ENCODE measurements at regions not wholly inside any gene's neighbourhood (a gene's known extent, or its start where the extent isn't known, plus 50 kb on each side); places are given as distances from the start of the nearest gene placed in this dataset.
"Not testable (repeated sequence)": the region's sequence is repeated elsewhere in the genome, so short reads cannot be mapped to it uniquely, and the experiment has no call there.

DNA sequence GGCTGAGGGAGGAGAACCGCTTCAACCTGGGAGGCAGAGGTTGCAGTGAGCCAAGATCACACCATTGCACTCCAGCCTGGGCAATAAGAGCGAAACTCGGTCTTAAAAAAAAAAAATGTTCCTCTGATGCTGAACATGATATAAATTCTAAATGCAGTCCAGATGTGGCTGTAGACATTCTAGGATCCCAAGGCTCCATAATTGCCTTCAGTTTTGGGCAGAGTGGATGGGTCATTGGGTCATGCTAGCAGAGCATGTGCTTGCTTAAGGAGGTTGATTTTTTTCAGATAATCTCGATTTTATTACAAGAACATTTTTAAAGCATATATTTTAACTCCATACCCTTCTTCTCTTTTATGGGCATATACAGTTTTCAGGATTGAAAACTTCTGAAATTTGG lies 112.0 kb downstream of the UTRN start:
- no peak for FAIRE-seq

DNA sequence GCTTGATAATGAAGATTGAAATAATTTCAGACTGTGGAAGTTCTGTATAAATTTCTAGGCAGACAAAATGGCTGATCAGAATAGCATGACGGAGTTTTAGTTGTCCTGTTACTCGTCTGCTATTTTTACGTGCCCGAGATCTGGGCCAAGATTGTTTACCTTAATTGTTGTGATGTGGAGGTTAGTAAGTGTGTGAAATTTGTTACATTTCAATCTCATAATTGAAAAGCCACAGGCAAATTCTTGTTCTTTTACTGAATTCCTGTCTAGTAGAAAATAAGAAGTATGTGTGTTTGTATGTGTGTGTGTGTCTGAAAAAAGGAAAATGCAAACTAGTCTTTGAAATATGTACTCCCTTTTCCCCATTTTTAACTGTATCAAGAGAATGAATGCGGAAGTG lies 115.2 kb downstream of the UTRN start:
- FAIRE-seq = no peak

DNA sequence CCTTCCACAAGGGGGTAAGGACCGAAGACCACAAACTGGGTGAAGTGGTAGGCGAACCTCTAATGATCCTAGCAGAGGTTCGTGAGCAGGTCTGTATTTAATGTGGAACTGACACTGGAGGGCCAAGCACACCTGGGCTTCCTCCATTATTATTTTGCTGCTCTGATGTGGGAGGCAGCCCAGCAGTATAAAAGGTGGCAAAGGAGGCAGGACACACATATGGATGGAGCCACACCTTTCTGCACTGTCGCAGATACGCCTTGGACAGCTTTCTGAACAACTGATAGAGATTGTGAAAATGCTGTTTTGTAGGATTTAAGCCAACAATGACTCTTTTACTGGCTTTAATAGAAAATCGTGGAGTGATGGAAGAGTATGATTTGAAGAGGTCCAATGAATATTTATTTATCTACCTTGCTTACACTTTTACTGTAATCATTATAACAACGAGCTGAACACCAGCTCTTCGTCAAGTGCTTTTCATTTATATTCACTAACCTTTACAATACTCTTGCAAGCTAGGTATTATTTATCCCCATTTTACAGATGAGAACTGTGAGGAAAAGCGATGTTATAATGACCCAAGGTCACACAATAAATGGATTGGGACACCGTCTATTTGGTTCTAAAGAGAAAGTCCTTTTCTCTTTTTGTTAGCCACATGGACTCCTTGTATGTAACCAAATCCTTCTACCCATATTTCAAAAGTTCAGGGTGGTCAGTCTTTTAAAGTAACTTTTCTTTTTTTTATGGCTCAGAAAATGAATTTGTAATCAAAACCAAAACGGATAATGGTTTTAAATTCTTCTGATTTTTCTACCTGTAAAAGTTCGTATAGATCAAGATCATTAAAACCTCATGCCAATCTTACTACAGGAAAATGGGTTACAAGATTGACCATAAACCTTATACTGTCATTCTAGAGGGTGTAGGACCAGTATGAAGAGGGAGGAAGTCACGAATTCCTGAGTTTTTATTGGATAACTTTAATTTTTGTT lies 116.9 kb downstream of the UTRN start:
- no peak for FAIRE-seq

DNA sequence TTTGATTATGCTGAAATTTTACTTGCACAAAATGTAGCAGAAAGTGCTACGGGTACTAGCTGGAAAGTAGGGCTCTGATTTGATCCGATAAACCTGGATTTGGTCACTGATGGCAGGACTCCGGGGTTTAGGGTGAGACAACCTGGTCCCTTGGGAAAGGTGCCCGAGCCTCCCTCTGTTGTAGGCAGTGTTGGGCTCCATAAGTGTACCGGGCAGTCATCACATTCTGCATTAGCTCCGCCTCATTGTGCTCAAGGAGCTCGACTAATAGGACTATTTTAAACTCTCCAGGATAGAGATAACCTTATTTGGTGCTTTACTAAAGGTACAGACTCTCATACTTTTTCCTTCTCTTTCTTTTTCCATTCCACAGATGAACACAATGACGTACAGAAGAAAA lies 117.6 kb downstream of the UTRN start:
- no peak for FAIRE-seq

DNA sequence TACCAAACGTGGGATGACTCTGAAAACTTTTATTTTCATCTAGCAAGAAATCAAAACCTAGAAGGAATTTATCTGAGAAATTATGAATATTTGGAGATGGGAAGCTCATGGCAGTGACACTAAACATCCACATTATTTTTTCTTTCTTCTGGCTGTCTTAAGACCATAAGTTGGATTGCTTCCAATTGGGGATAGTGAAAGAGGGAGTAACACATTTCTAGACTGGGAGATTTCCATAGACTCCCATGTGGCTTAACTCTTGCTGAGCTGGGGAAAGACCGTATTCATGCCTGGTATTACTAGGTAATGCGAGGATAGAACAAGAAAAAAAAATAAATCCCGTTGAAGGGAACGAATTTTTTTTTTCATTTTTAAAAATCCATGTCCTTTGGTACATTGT lies 120.0 kb downstream of the UTRN start:
- FAIRE-seq = no peak

DNA sequence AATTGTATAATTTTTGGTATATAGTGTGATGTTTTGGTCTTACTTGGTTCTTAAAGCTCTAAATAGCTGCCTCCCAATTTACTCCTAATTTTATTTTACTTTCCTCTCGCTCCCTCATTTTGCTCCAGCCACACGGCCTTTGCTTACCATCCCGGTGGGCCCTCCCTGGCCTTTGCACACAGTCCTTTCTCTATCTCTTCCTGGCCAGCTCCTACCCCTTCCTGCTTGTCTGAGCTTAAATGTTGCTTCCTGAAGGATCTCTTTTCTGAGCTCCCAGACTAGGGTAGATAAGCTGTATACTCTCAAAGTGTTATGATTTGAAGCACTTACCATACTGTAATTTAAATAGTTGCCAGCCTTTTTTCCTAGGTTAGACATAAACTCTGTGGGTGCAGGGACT lies 121.7 kb downstream of the UTRN start:
- FAIRE-seq = no peak

DNA sequence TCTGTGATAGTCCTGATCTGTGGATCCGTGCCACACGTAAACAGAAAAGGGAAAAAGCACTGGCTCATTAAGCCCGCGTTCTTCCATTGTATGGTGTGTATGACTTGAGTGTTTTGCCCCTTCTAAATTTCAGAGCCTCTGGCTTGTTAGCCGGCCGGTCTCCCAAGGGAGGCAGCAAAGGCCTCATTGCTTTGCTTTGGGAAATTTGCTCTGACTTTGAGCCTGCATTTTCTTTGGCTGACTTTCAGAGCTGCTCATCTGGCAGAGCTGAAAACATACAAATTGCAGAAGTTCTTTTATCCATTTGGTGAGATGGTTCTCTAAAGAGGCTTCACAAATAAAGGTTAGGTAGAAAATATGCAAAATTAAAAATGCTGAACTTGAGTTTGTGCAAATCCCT lies 123.0 kb downstream of the UTRN start:
- no peak for FAIRE-seq

DNA sequence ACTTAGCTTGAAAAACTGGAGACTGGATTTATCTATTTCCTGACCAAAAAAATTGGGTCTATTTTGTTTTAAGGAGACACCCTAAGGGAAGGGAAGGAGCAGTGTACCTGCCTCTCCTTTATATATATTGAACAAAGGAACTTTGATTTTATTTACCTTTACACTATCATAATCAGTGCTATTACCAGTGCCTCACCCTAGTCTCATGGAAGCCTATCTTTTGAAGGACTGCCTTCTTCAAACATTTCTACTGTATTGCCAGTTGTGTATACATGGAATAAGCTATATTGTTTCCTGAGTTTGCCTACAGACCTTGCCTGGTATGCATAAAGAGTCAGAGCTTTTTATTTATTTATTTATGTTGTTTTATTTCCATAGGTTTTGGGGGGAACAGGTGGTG lies 124.9 kb downstream of the UTRN start:
- no peak for FAIRE-seq

DNA sequence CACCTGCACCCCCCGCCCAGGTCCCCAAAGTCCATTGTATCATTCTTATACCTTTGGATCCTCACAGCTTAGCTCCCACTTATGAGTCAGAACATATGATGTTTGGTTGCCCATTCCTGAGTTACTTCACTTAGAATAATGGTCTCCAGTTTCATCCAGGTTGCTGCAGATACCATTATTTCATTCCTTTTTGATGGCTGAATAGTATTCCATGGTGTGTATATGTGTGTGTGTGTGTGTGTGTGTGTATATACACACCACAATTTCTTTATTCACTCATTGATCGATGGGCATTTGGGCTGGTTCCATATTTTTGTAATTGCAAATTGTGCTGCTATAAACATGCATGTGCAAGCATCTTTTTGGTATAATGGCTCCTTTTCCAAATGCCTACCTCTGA lies 125.4 kb downstream of the UTRN start:
- not testable (repeated sequence) for FAIRE-seq

DNA sequence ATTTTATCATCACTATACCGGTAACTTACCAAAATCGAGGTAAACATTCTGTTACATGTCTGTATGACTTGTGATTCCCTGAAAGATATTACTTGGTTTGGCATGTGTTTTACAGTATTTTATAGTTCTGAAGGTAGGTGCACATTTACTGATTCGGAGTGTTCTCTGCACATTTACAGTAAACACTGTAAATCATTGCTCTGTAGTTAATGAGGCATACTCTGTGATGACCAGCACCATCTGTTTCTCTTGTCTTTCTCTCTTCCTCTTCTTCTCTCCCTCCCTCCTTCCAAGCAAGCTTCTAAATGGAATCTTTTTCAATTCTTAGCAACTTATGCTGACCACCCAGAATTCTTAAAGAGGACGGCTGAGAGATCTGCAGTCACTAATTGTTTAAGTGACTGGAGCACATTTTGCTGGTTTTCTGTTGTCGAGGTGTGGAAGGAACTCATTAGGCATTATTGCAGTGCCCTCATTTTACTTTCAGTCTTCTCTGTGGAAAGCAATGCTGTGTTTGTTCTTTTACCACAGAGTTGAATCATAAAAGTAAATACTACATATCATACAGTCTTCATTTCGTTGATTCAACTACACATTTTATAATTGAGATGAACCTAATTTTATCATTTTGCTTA lies 126.5 kb downstream of the UTRN start:
- no peak for FAIRE-seq

DNA sequence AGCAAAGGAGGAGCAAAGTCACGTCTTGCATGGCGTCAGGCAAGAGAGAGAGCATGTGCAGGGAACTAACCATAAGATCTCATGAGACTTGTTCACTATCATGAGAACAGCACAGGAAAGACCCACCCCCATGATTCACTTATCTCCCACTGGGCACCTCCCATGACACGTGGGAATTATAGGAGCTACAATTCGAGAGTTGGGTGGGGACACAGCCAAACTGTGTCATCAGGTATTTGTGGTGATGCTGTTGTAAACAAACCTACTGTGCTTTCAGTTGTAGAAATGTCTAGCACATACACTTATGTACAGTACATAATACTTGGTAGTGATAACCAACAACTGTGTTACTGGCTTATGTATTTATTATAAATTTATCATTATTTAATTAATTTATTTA lies 128.3 kb downstream of the UTRN start:
- no peak for FAIRE-seq

DNA sequence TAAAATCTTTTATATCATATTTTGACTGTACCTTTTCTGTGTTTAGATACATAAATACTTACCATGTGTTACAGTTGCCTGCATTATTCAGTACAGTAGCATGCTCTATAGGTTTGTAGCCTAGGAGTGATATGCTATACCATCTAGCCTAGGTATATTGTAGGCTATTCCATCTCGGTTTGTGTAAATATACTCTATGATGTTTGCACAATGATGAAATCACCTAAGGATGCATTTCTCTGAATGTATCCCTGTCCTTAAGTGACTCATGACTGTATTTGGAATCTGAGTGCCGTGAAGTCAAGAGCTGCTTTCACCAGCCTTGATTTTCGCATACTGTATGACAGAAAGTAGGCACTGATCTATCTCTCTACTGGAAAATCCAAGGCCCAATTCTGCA lies 129.9 kb downstream of the UTRN start:
- no peak for FAIRE-seq

DNA sequence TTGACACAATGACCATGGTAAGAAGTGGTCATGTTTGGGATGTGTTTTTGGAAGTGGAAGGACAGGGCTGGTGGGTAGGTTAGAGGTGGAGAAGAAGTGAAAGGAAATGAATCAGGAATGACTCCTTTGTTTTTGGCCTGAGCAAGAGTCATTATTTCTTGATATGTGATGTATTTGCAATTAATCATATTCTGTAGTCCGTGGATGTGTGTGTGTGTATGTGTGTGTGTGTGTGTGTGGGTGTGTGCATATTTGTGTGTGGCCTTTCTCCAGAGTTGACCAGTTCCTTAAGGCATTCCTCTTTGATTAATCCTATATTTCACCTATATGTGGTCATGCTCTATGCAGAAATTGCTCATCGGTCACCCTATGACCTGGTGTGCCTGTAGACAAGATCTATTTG lies 130.7 kb downstream of the UTRN start:
- FAIRE-seq = no peak

DNA sequence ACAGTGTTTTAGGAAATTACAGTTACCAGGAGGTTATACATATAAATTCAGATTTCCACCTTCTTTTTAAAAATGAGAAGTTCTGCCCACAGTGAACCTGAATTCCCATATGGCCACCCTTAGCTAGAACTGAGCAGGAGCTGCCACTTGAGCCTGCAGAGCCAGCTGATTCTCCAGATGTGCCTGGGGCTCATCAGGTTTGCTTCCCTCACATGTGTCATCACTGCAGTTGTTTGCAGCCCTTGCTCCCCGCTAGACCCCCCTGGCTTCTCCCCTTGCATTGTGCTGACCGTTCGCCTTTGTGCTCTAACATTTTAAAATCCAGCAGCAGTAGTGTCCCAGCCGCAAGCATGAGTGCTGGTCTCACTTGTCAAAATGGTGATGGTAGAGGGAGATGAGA lies 131.1 kb downstream of the UTRN start:
- no peak for FAIRE-seq

DNA sequence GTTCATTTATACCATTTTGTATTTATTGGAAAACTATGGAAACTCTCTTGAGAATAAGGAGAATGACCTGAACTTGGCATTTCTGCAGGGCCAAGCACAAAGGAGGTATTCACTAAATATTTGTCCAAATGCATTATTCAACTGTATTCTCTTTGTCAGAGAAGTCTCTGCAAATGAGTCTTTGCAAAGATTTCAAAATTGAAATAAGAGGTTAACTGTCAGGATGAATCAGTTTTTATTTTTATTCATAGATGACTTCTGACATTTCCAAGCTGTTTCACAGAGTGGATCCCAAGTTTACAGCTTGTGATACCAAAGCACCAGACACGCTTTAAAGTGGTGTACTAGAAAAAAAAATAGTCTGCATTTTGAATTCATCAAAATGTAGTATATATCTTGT lies 131.6 kb downstream of the UTRN start:
- FAIRE-seq = no peak

DNA sequence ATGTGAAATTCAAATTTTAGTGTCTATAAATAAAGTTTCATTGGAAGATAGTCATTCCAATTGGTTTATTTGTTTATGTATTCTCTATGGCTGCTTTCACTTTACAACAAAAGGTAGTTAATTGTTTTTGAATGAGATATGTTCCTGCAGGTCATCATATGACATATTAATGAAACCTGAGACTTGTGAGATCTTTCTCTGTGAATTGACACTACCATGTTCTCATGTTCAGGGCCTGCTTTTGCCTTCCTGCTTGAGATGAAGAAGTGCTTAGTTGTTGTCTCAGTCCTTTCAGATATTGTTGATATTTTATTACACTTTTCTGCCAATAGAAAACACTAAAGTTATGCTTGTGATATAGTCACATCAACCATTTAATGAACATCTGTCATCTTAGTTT lies 132.5 kb downstream of the UTRN start:
- FAIRE-seq = no peak

DNA sequence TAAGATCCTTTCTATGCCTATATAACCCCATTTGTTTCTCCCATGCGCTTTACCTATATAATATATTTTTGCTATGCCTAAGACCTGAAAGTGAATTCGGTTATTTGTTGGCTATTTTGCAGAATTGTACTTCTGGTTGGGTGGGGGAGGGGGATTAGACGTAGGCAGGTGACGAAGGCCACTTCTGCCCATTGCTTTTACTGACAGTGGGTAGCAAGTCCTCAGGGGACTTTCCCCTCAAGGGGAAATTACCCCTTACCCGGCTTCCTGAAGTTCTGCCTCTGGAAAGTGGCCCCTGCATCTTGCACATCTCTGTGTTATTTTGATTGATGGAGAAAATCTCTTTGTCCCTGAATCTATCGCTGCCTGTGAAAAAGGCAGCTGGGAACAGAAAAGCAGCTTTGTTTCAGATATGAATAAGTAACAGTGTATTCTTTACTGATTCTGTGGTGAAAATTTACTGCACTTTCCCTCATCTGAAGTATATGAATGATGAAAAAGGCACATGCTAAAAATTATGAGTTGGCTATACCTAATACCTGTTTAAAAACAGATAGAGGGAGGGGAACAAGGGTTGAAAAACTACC lies 133.9 kb downstream of the UTRN start:
- FAIRE-seq = no peak

DNA sequence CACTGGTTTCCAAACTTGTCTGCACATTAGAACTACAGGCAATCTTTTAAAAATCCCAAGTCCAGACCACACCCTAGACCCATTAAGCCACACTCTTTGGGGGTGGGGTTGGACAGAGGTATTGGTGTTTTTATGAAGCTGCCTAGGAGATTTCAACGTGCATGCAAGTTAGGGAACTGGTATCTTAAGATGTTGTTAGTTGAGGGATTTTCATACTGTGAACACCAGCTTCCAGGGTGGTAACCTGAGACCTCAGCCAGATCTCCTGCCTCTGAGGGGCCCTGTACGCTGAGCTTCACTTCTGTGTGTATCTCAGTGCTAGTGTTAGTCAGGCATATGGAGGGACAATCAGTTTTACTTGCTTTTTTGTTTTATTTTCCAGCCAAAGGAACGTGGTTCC lies 138.0 kb downstream of the UTRN start:
- no peak for FAIRE-seq

DNA sequence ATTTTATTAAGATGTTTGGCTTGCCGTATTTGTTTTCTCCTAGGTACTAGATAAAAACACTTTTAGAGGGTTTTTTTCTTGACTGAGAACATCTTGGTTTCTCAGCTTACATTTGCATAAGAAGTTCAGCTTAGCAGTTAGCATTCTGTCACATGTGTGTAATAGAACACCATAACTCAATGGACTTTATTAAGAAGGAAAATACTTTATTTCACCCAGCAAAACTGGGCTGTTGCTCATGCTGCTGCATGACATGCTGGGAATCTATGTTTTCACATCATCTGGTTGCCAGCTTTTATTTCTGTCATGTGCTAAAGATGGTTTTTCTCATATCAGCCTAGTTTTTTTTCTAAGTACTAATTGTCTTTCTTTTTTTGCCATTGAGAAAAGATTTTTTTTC lies 144.6 kb downstream of the UTRN start:
- no peak for FAIRE-seq

DNA sequence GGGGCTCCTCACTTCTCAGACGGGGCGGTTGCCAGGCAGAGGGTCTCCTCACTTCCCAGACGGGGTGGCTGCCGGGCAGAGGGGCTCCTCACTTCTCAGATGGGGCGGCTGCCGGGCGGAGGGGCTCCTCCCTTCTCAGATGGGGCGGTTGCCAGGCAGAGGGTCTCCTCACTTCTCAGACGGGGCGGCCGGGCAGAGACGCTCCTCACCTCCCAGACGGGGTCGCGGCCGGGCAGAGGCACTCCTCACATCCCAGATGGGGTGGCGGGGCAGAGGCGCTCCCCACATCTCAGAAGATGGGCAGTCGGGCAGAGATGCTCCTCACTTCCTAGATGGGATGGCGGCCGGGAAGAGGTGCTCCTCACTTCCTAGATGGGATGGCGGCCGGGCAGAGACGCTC lies 148.3 kb downstream of the UTRN start:
- not testable (repeated sequence) for FAIRE-seq

DNA sequence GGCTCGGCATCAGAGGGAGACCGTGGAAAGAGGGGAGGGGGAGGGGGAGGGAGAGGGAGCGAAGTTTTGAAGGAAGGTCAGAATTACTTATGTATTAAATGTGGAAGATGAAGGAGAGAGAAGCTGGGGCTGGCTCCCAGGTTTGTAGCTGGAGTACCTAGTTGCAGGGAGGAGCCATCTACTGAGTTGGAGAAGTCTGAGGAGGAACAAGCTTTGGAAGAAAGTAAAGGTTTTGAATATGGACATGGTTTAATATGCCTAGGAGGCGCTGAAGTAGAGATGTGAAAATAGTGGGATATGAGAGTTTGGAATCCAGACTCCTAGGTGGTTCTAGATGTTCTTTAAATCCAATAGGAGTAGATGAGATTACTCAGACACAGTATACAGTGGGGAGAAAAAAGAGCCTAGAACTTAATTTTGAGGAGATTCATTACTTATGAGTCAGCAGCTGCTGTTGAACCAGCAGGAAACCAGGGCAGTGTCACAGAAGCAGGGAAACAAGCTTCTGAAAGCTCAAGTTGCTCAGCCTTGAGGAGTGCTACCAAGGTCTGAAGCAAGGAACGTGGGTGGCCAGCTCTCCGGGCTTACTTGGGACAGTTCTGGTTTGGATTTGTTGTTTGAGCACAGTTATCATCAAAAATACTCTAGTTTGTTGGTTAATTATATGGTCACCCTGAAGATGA lies 149.3 kb downstream of the UTRN start:
- FAIRE-seq = no peak

DNA sequence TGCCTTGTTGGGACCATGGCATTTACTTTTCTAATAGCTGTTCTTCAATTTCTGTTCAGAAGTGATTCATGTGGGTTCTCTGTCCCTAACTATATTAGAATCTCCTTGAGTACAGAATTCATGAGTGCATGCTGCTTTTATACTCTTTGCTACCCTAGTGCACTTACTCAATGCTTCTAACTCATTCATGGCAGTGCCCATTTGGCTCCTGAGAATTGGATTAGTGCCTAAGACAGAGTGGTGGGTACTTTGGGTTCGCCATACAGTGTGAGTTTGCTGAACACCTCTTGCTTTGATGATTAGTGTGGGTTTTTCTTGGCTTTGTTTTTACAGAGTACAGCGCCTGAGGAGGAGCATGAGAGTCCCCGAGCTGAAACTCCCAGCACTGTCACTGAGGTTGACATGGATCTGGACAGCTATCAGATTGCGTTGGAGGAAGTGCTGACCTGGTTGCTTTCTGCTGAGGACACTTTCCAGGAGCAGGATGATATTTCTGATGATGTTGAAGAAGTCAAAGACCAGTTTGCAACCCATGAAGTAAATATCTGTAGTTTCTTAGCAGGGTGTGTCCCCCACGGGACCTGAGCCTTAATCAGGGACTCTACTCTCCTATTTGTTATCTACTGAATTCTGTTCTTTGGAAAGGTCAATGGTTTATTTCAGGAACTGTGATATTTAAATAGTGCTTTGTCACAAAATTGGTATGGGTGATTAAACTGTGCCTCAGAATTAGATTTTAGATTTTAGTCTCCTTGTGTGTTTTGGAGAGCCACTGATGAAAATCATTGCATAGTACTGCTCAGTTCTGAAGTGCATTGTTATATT lies 150.7 kb downstream of the UTRN start:
- no peak for FAIRE-seq

DNA sequence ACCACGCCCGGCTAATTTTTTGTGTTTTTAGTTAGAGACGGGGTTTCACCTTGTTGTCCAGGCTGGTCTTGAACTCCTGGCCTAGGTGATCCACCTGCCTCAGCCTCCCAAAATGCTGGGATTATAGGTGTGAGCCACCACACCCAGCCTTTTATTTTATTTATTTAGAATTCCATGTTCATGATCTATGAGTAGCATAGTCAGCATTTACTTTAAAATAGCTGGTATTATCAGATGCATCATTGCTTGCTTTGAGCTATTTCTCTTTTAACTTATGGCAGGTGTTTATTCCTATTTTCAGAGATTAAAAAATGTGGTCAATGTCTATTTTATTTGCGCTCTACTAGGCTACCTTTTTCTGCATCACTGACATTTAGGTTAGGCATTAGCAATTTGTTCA lies 152.0 kb downstream of the UTRN start:
- FAIRE-seq = no peak
